ENCODE measurements at regions not wholly inside any gene's neighbourhood (a gene's known extent, or its start where the extent isn't known, plus 50 kb on each side); places are given as distances from the start of the nearest gene placed in this dataset.
"Not testable (repeated sequence)": the region's sequence is repeated elsewhere in the genome, so short reads cannot be mapped to it uniquely, and the experiment has no call there.

GRCh38 chr2:185665251-185665814 is 73.3 kb upstream of the FSIP2 start:
- WGBS, 2 donors, result 54 to 79% methylated on average over 2 of the region's 2 CpGs
- H3K27ac ChIP-seq, result no peak overlapping the region
- DNase-seq, result no peak
- H3K4me1 ChIP-seq, result no peaks in the 10 kb centered on the region
- intact Hi-C loops (cut with DNase I), result no loop called here
- no peaks in the 10 kb centered on the region for H3K27me3 ChIP-seq
- no peaks in the 10 kb centered on the region for H3K9me3 ChIP-seq
- no peak overlapping the region for H3K4me3 ChIP-seq
- no peaks in the 10 kb centered on the region for H3K36me3 ChIP-seq
- TF ChIP-seq POLR2A (IDR thresholded peaks at IDR 0.05) (no peak), CTCF (IDR thresholded peaks at IDR 0.05) (no peak)

- Histone ChIP-seq H3K9me3 (no peaks in the 10 kb centered on the region), H3K36me3 (no peaks in the 10 kb centered on the region), H3K4me1 (no peaks in the 10 kb centered on the region), H3K27me3 (no peaks in the 10 kb centered on the region), H3K27ac (no peak overlapping the region), H3K4me3 (no peak overlapping the region)
- intact Hi-C loops (cut with DNase I), result no loop called here
- no peak for DNase-seq
- TF ChIP-seq CTCF (IDR thresholded peaks at IDR 0.05), result no peak
- no peak for TF ChIP-seq POLR2A (IDR thresholded peaks at IDR 0.05)
- WGBS, 2 donors, result 73 to 96% methylated on average over 2 of the region's 2 CpGs
Measured at GRCh38 chr2:185667452-185667851, 71.2 kb upstream of the FSIP2 start.

GRCh38 chr2:185668710-185669109 is 69.9 kb upstream of the FSIP2 start:
- TF ChIP-seq CTCF (IDR thresholded peaks at IDR 0.05) (no peak), POLR2A (IDR thresholded peaks at IDR 0.05) (no peak)
- no peaks in the 10 kb centered on the region for H3K27me3 ChIP-seq
- no peak for DNase-seq
- intact Hi-C loops (cut with DNase I), result no loop called here
- H3K4me1 ChIP-seq, result no peaks in the 10 kb centered on the region
- H3K36me3 ChIP-seq, result no peaks in the 10 kb centered on the region
- H3K27ac ChIP-seq, result no peak overlapping the region
- H3K4me3 ChIP-seq, result no peak overlapping the region
- no peaks in the 10 kb centered on the region for H3K9me3 ChIP-seq

- Histone ChIP-seq H3K27ac (no peak overlapping the region), H3K4me3 (no peak overlapping the region), H3K4me1 (no peaks in the 10 kb centered on the region), H3K36me3 (no peaks in the 10 kb centered on the region), H3K9me3 (no peaks in the 10 kb centered on the region), H3K27me3 (no peaks in the 10 kb centered on the region)
- no peak for DNase-seq
- WGBS, 2 donors, result 62 to 72% methylated on average over 1 of the region's 1 CpG
- no peak for TF ChIP-seq POLR2A (IDR thresholded peaks at IDR 0.05)
- no peak for TF ChIP-seq CTCF (IDR thresholded peaks at IDR 0.05)
- intact Hi-C loops (cut with DNase I), result no loop called here
Measured at GRCh38 chr2:185674232-185674631, 64.4 kb upstream of the FSIP2 start.

GRCh38 chr2:185676316-185676715 is 62.3 kb upstream of the FSIP2 start:
- 65 to 70% methylated on average over 2 of the region's 2 CpGs for WGBS, 2 donors
- no peaks in the 10 kb centered on the region for H3K27me3 ChIP-seq
- no peak overlapping the region for H3K4me3 ChIP-seq
- no peak overlapping the region for H3K27ac ChIP-seq
- H3K9me3 ChIP-seq, result no peaks in the 10 kb centered on the region
- intact Hi-C loops (cut with DNase I), result no loop called here
- no peak for DNase-seq
- TF ChIP-seq CTCF (IDR thresholded peaks at IDR 0.05), result no peak
- no peak for TF ChIP-seq POLR2A (IDR thresholded peaks at IDR 0.05)
- H3K36me3 ChIP-seq, result no peaks in the 10 kb centered on the region
- no peaks in the 10 kb centered on the region for H3K4me1 ChIP-seq

GRCh38 chr2:185687001-185687400 is 51.6 kb upstream of the FSIP2 start:
- 71 to 84% methylated on average over 3 of the region's 3 CpGs for WGBS, 2 donors
- H3K27me3 ChIP-seq; DNase-seq; H3K27ac ChIP-seq; H3K36me3 ChIP-seq; H3K9me3 ChIP-seq; H3K4me3 ChIP-seq; intact Hi-C loops (cut with DNase I); H3K4me1 ChIP-seq: not testable (repeated sequence)

All from esophagus squamous epithelium (tissue), 5 donors.